SK-N-SH (cell line): ENCODE measurements at regions not wholly inside any gene's neighbourhood (a gene's known extent, or its start where the extent isn't known, plus 50 kb on each side); places are given as distances from the start of the nearest gene placed in this dataset.

Experiments
- CTCF ChIA-PET: fragments of 300-600, 350-600 bp; formaldehyde crosslinking; extraction: SDS; loops from one replicate; lab custom pipeline; 2021; lab: Yijun Ruan, JAX
- POLR2A ChIA-PET: fragments of 350-600 bp; sonication (Branson Sonifier 250); formaldehyde crosslinking; extraction: SDS; loops from one replicate; lab custom pipeline; 2020; ENCODE audit warnings: antibody characterized with exemption, inconsistent platforms; lab: Yijun Ruan, JAX
- DNase-seq: peaks from one replicate; pipeline ENCODE4 v3.0.0; 2012
- H2AFZ ChIP-seq: fragments of 200-600 bp; sonication (generic); 2 replicates; pipeline ENCODE4 v1.8.1; 2016; ENCODE audit warnings: antibody characterized with exemption, mild to moderate bottlenecking, low read depth
- H3F3A ChIP-seq: fragments of 200-600 bp; sonication (generic); replicated peaks from 2 replicates; pipeline ENCODE3; 2016; ENCODE audit warnings: antibody characterized with exemption, mild to moderate bottlenecking; ENCODE audit not compliant: insufficient read depth
- H3K27ac ChIP-seq, 2 experiments: fragments of 200-500 bp in 1 of 2; fragments of 200-600 bp in 1 of 2; sonication (Bioruptor generic) in 1 of 2; sonication (generic), shearing (Covaris generic) in 1 of 2; 2 replicates each; pipeline versions ENCODE4 v1.5.1 to v1.6.1; 2014 to 2016; ENCODE audit warnings: low read depth in 2 of 2, inconsistent platforms in 1 of 2, low read length in 1 of 2, mild to moderate bottlenecking in 1 of 2, mixed read lengths in 1 of 2
- H3K27me3 ChIP-seq: fragments of 200-600 bp; sonication (generic), shearing (Covaris generic); 2 replicates; pipeline ENCODE4 v1.6.1; 2016; ENCODE audit warnings: mixed run types; ENCODE audit not compliant: insufficient read depth
- H3K36me3 ChIP-seq, 2 experiments: fragments of 200-500 bp in 1 of 2; fragments of 200-600 bp in 1 of 2; sonication (Bioruptor generic) in 1 of 2; sonication (generic) in 1 of 2; replicated peaks in 1 of 2; 2 replicates each; pipeline versions ENCODE3 to v1.5.1; 2014 to 2016; ENCODE audit warnings: low read length in 1 of 2, mild to moderate bottlenecking in 1 of 2; ENCODE audit not compliant: insufficient read depth in 2 of 2, control insufficient read depth in 1 of 2
- H3K4me1 ChIP-seq, 2 experiments: fragments of 200-500 bp in 1 of 2; fragments of 200-600 bp in 1 of 2; sonication (Bioruptor generic) in 1 of 2; sonication (generic), shearing (Covaris generic) in 1 of 2; 2 replicates each; pipeline versions ENCODE4 v1.5.1 to v1.6.1; 2014 to 2016; ENCODE audit warnings: low read depth in 1 of 2, low read length in 1 of 2, mixed run types in 1 of 2; ENCODE audit not compliant: insufficient read depth in 2 of 2, control insufficient read depth in 1 of 2
- H3K4me2 ChIP-seq: fragments of 200-600 bp; sonication (generic), shearing (Covaris generic); 2 replicates; pipeline ENCODE4 v1.6.1; 2017; ENCODE audit warnings: mixed run types
- H3K4me3 ChIP-seq, 2 experiments: fragments of 200-500 bp in 1 of 2; fragments of 200-600 bp in 1 of 2; sonication (Bioruptor generic) in 1 of 2; sonication (generic), shearing (Covaris generic) in 1 of 2; 2 replicates each; pipeline versions ENCODE4 v1.5.1 to v1.8.1; 2014 to 2016; ENCODE audit warnings: low read depth in 2 of 2, inconsistent platforms in 1 of 2, low read length in 1 of 2, mild to moderate bottlenecking in 1 of 2, mixed read lengths in 1 of 2, moderate library complexity in 1 of 2
- H3K79me2 ChIP-seq: fragments of 200-600 bp; sonication (generic); 2 replicates; pipeline ENCODE4 v1.8.1; 2017; ENCODE audit warnings: mild to moderate bottlenecking; ENCODE audit not compliant: insufficient read depth
- H3K9ac ChIP-seq: fragments of 200-600 bp; sonication (generic); 2 replicates; pipeline ENCODE4 v1.6.1; 2017; ENCODE audit warnings: mixed run types
- H3K9me2 ChIP-seq: fragments of 200-600 bp; sonication (generic); 2 replicates; pipeline ENCODE4 v1.6.1; 2017; ENCODE audit warnings: mixed run types
- H3K9me3 ChIP-seq: fragments of 200-600 bp; sonication (generic); 2 replicates; pipeline ENCODE4 v1.6.1; 2017; ENCODE audit warnings: mixed run types, mild to moderate bottlenecking, moderate library complexity
- H4K20me1 ChIP-seq: fragments of 200-600 bp; sonication (generic); 2 replicates; pipeline ENCODE4 v1.6.1; 2017; ENCODE audit warnings: mild to moderate bottlenecking, mixed run types; ENCODE audit not compliant: insufficient read depth
- CHD2 ChIP-seq: fragments of 150-350 bp; IDR thresholded peaks from 2 replicates; pipeline ENCODE4 v1.6.1; 2018; ENCODE audit warnings: low read length; ENCODE audit not compliant: partially characterized antibody
- ELF1 ChIP-seq: IDR thresholded peaks from 2 replicates; pipeline ENCODE4 v1.4.0; 2012
- FOXJ3 ChIP-seq: sonication (generic); formaldehyde crosslinking; IDR thresholded peaks from 2 replicates; pipeline ENCODE4 v1.5.1; 2020; ENCODE audit warnings: mild to moderate bottlenecking, missing genetic modification reagents
- FOXM1 ChIP-seq: IDR thresholded peaks from 2 replicates; pipeline ENCODE4 v1.4.0; 2012; ENCODE audit warnings: low read depth, mild to moderate bottlenecking
- GATA2 ChIP-seq: sonication (generic); formaldehyde crosslinking; IDR thresholded peaks from 2 replicates; pipeline ENCODE4 v1.5.0; 2020; ENCODE audit warnings: mild to moderate bottlenecking, missing genetic modification reagents
- MXI1 ChIP-seq: IDR thresholded peaks from 2 replicates; pipeline ENCODE4 v1.6.1; 2012; ENCODE audit warnings: mild to moderate bottlenecking, low read depth, low read length, improper control_type of control experiment
- NFIC ChIP-seq: IDR thresholded peaks from 2 replicates; pipeline ENCODE4 v1.4.0; 2012; ENCODE audit warnings: borderline replicate concordance
- RAD21 ChIP-seq: IDR thresholded peaks from 2 replicates; pipeline ENCODE4 v1.6.1; 2012; ENCODE audit warnings: mild to moderate bottlenecking, low read length
- RCOR1 ChIP-seq: fragments of 150-350 bp; IDR thresholded peaks from 2 replicates; pipeline ENCODE4 v1.6.1; 2017; ENCODE audit warnings: antibody characterized with exemption, low read length
- RFX5 ChIP-seq: IDR thresholded peaks from 2 replicates; pipeline ENCODE4 v1.6.1; 2012; ENCODE audit warnings: mild to moderate bottlenecking, improper control_type of control experiment, low read length
- RXRA ChIP-seq: IDR thresholded peaks from 2 replicates; pipeline ENCODE4 v1.4.0; 2012; ENCODE audit warnings: low read depth, mild to moderate bottlenecking, borderline replicate concordance
- SIN3A ChIP-seq: IDR thresholded peaks from 2 replicates; pipeline ENCODE4 v1.6.1; 2012; ENCODE audit warnings: low read depth, mild to moderate bottlenecking, low read length, moderate library complexity, borderline replicate concordance
- TAF1 ChIP-seq: IDR thresholded peaks from 2 replicates; pipeline ENCODE4 v1.6.1; 2012; ENCODE audit warnings: low read depth, mild to moderate bottlenecking, low read length, moderate library complexity, borderline replicate concordance
- WGBS: methylation state at CpG from one replicate; pipeline ENCODE4 v1.1.6; 2017; ENCODE audit warnings: low lambda C conversion rate; 5-methylcytosine and 5-hydroxymethylcytosine counted together
- TF ChIP-seq, protein P1 (sequence below): fragments of 200-600 bp; sonication (generic); IDR thresholded peaks from 2 replicates; pipeline ENCODE4 v1.6.1; 2017; ENCODE audit warnings: antibody characterized with exemption, mild to moderate bottlenecking, moderate library complexity
- TF ChIP-seq, protein P2 (sequence below): fragments of 150-350 bp; IDR thresholded peaks from 2 replicates; pipeline ENCODE4 v1.6.1; 2017; ENCODE audit warnings: antibody characterized with exemption, low read length, low read depth, borderline replicate concordance
- TF ChIP-seq, protein P3 (sequence below): fragments of 150-350 bp; IDR thresholded peaks from 2 replicates; pipeline ENCODE4 v1.6.1; 2016; ENCODE audit warnings: mild to moderate bottlenecking, low read depth, low read length
- TF ChIP-seq, protein P4 (sequence below): IDR thresholded peaks from 2 replicates; pipeline ENCODE4 v1.4.0; 2012; ENCODE audit warnings: low read depth

DNA sequence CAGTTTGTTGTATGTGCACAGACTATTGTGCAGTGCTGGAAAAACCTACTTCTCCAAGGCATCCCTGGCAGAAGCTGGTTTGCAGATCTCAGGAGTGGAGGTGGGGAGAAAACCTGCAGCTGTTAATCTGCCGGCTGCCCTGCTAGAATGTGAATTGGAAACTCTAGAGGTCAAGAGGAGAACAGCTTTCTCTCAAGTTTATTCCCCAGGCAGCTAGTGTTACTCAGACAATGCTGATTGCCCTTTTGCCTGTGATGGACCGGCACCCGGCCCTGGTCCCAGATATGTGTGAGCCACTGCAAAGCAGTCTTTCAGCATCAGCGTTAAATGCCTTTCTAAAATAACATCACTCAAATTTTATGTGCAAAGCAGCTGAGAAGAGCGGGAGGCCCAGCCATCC lies 129.7 kb upstream of the TPM1 start:
- Histone ChIP-seq H3K9me2 (no peaks in the 10 kb centered on the region), H3F3A (no peaks in the 10 kb centered on the region), H3K9me3 (no peaks in the 10 kb centered on the region), H3K79me2 (no peaks in the 10 kb centered on the region), H3K4me3 (no peak overlapping the region), H3K36me3 (no peaks in the 10 kb centered on the region), H3K9ac (no peak overlapping the region), H3K4me1 (peaks cover 8 to 10% of the 10 kb centered on the region in 2 experiments; a peak in 2 of 4 replicates), H2AFZ (peak overlapping the region; percentile 32; the same call in 1 of the 2 replicates), H4K20me1 (no peaks in the 10 kb centered on the region), H3K27me3 (no peaks in the 10 kb centered on the region), H3K27ac (0 out of 4 replicates have a peak overlapping the region, but pooled peaks of 1 of the 2 experiments have one; percentile 19), H3K4me2 (no peak overlapping the region)
- CTCF ChIA-PET = interaction anchor here (1.1 to 1.6 kb wide), 3 partner anchors 10 to 135 kb away, joined by 3 to 6 read pairs (median 4); no protein-coding TSS in a partner anchor
- 75% methylated on average over 5 of the region's 5 CpGs for WGBS
- POLR2A ChIA-PET = no interaction called here
- no peak for DNase-seq
- TF ChIP-seq CHD2 (peak; percentile 19), RAD21 (no peak)
- TF ChIP-seq, protein P1, sequence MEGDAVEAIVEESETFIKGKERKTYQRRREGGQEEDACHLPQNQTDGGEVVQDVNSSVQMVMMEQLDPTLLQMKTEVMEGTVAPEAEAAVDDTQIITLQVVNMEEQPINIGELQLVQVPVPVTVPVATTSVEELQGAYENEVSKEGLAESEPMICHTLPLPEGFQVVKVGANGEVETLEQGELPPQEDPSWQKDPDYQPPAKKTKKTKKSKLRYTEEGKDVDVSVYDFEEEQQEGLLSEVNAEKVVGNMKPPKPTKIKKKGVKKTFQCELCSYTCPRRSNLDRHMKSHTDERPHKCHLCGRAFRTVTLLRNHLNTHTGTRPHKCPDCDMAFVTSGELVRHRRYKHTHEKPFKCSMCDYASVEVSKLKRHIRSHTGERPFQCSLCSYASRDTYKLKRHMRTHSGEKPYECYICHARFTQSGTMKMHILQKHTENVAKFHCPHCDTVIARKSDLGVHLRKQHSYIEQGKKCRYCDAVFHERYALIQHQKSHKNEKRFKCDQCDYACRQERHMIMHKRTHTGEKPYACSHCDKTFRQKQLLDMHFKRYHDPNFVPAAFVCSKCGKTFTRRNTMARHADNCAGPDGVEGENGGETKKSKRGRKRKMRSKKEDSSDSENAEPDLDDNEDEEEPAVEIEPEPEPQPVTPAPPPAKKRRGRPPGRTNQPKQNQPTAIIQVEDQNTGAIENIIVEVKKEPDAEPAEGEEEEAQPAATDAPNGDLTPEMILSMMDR = peak; percentile 24; the same call in 1 of the 2 replicates

DNA sequence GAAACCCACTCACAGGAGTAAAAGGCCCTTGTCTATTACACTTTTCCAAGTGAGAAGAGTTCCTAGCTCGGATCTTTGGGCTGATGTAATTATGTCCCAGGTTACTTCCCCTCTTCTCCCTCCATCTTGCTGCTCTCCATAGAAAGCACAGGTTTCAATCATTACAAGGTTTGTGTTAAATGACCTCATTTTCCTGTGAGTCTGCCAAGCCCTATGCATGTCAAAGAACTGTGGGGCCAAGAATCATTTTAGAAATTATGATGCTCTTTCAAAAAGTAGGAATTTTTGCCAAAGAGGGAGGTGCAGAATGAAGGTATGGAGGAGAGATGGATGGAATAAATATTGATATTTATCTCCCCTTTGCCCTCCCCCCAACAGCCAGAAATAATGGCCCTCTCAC lies 129.3 kb upstream of the TPM1 start:
- no peaks in the 10 kb centered on the region for H3K9me3 ChIP-seq
- no peaks in the 10 kb centered on the region for H3K36me3 ChIP-seq
- H2AFZ ChIP-seq = no peak overlapping the region
- WGBS = 77% methylated on average over 1 of the region's 1 CpG
- H3K27ac ChIP-seq = no peak overlapping the region
- no peak overlapping the region for H3K9ac ChIP-seq
- no peak for DNase-seq
- CTCF ChIA-PET = interaction anchor here (1.1 to 1.6 kb wide), 3 partner anchors 11 to 135 kb away, joined by 3 to 6 read pairs (median 4); no protein-coding TSS in a partner anchor
- no peaks in the 10 kb centered on the region for H3F3A ChIP-seq
- H3K4me3 ChIP-seq = no peak overlapping the region
- POLR2A ChIA-PET = no interaction called here
- H3K4me2 ChIP-seq = no peak overlapping the region
- H3K9me2 ChIP-seq = no peaks in the 10 kb centered on the region
- no peak for TF ChIP-seq CHD2
- TF ChIP-seq, all 33 proteins: peak for 0
- H3K4me1 ChIP-seq = peaks cover 8 to 10% of the 10 kb centered on the region in 2 experiments; a peak in 2 of 4 replicates
- H4K20me1 ChIP-seq = no peaks in the 10 kb centered on the region
- no peaks in the 10 kb centered on the region for H3K79me2 ChIP-seq
- no peaks in the 10 kb centered on the region for H3K27me3 ChIP-seq

DNA sequence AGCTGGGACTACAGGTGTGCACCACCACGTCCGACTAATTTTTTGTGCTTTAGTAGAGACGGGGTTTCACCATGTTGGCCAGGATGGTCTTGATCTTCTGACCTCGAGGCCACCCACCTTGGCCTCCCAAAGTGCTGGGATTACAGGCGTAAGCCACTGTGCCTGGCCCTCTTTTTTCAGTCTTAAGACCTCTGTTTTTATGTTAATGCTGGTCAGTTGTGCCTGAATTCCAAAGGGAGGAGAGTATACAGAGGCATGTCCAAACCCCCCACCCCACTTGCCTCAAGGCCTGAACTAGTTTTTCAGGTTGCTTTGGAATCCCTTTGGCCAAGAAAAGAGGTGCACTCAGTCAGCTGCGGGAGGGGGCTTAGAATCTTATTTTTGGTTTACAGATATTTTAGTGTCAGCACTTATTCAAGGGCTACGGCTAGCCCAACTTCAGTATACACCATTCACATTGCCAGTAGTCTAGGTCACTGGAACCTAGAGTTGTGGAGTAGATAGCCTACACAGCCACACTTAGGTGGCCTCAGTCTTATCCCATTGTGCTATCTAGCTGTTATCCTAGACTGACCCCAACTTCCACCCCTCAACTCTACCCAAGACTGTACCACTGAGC lies 128.0 kb upstream of the TPM1 start:
- Histone ChIP-seq H3K36me3 (no peaks in the 10 kb centered on the region), H3K4me1 (peaks cover 8 to 10% of the 10 kb centered on the region in 2 experiments; a peak in 2 of 4 replicates), H3K27ac (no peak overlapping the region), H3K9ac (no peak overlapping the region), H3F3A (no peaks in the 10 kb centered on the region), H2AFZ (no peak overlapping the region), H3K9me2 (no peaks in the 10 kb centered on the region), H3K4me2 (no peak overlapping the region), H3K27me3 (no peaks in the 10 kb centered on the region), H3K9me3 (no peaks in the 10 kb centered on the region), H3K4me3 (no peak overlapping the region), H3K79me2 (no peaks in the 10 kb centered on the region), H4K20me1 (no peaks in the 10 kb centered on the region)
- ChIA-PET CTCF (interaction anchor here (1.4 kb wide), 1 partner anchor 13 kb away, joined by 4 read pairs; no protein-coding TSS in a partner anchor), POLR2A (no interaction called here)
- DNase-seq = no peak
- 91% methylated on average over 7 of the region's 7 CpGs for WGBS
- TF ChIP-seq RXRA (no peak), NFIC (no peak), MXI1 (no peak), RFX5 (no peak), TAF1 (no peak), FOXJ3 (CRISPR knock-in tag) (no peak), FOXM1 (no peak), CHD2 (no peak), ELF1 (no peak), RCOR1 (no peak), GATA2 (CRISPR knock-in tag) (no peak), SIN3A (no peak)
- TF ChIP-seq, protein P2, sequence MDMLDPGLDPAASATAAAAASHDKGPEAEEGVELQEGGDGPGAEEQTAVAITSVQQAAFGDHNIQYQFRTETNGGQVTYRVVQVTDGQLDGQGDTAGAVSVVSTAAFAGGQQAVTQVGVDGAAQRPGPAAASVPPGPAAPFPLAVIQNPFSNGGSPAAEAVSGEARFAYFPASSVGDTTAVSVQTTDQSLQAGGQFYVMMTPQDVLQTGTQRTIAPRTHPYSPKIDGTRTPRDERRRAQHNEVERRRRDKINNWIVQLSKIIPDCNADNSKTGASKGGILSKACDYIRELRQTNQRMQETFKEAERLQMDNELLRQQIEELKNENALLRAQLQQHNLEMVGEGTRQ = no peak
- TF ChIP-seq, protein P3, sequence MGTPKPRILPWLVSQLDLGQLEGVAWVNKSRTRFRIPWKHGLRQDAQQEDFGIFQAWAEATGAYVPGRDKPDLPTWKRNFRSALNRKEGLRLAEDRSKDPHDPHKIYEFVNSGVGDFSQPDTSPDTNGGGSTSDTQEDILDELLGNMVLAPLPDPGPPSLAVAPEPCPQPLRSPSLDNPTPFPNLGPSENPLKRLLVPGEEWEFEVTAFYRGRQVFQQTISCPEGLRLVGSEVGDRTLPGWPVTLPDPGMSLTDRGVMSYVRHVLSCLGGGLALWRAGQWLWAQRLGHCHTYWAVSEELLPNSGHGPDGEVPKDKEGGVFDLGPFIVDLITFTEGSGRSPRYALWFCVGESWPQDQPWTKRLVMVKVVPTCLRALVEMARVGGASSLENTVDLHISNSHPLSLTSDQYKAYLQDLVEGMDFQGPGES = no peak
- TF ChIP-seq, protein P4, sequence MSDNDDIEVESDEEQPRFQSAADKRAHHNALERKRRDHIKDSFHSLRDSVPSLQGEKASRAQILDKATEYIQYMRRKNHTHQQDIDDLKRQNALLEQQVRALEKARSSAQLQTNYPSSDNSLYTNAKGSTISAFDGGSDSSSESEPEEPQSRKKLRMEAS = no peak
